ENCODE measurements at regions not wholly inside any gene's neighbourhood (a gene's known extent, or its start where the extent isn't known, plus 50 kb on each side); places are given as distances from the start of the nearest gene placed in this dataset.

- Histone ChIP-seq H3K4me3 (ENCODE audit: insufficient read depth, low read length) (no peak overlapping the region), H2AFZ (ENCODE audit: low read length) (no peak overlapping the region), H4K20me1 (ENCODE audit: insufficient read depth, low read length) (no peaks in the 10 kb centered on the region), H3K79me2 (ENCODE audit: insufficient read depth, low read length) (no peaks in the 10 kb centered on the region), H3K27me3 (ENCODE audit: insufficient read depth, low read length) (no peaks in the 10 kb centered on the region), H3K36me3 (ENCODE audit: insufficient read depth, low read length) (no peaks in the 10 kb centered on the region), H3K4me1 (ENCODE audit: insufficient read depth, low read length) (no peaks in the 10 kb centered on the region), H3K9me3 (ENCODE audit: low read depth, low read length) (no peaks in the 10 kb centered on the region), H3K4me2 (ENCODE audit: insufficient read depth, low read length) (no peak overlapping the region), H3K27ac (ENCODE audit: low read depth, low read length) (no peak overlapping the region)
- DNase-seq (ENCODE audit: insufficient read length, low spot score, missing footprints), result no peak
- TF ChIP-seq CTCF (IDR thresholded peaks at IDR 0.05; ENCODE audit: extremely low read depth, low read depth, low read length), result no peak
Observed at GRCh38 chr12:97047361-97047760, 140.3 kb downstream of the NEDD1 start.

GRCh38 chr12:97048421-97049035 is 141.5 kb downstream of the NEDD1 start:
- H3K27me3 ChIP-seq (ENCODE audit: insufficient read depth, low read length), result no peaks in the 10 kb centered on the region
- no peaks in the 10 kb centered on the region for H3K36me3 ChIP-seq (ENCODE audit: insufficient read depth, low read length)
- no peak overlapping the region for H2AFZ ChIP-seq (ENCODE audit: low read length)
- H3K4me2 ChIP-seq (ENCODE audit: insufficient read depth, low read length), result no peak overlapping the region
- no peaks in the 10 kb centered on the region for H4K20me1 ChIP-seq (ENCODE audit: insufficient read depth, low read length)
- H3K4me1 ChIP-seq (ENCODE audit: insufficient read depth, low read length), result no peaks in the 10 kb centered on the region
- no peaks in the 10 kb centered on the region for H3K9me3 ChIP-seq (ENCODE audit: low read depth, low read length)
- no peaks in the 10 kb centered on the region for H3K79me2 ChIP-seq (ENCODE audit: insufficient read depth, low read length)
- TF ChIP-seq CTCF (IDR thresholded peaks at IDR 0.05; ENCODE audit: extremely low read depth, low read depth, low read length), result no peak
- H3K27ac ChIP-seq (ENCODE audit: low read depth, low read length), result no peak overlapping the region
- H3K4me3 ChIP-seq (ENCODE audit: insufficient read depth, low read length), result no peak overlapping the region
- DNase-seq (ENCODE audit: insufficient read length, low spot score, missing footprints), result no peak

GRCh38 chr12:97050509-97050908 is 143.5 kb downstream of the NEDD1 start:
- no peaks in the 10 kb centered on the region for H4K20me1 ChIP-seq (ENCODE audit: insufficient read depth, low read length)
- H2AFZ ChIP-seq (ENCODE audit: low read length), result no peak overlapping the region
- no peaks in the 10 kb centered on the region for H3K4me1 ChIP-seq (ENCODE audit: insufficient read depth, low read length)
- H3K36me3 ChIP-seq (ENCODE audit: insufficient read depth, low read length), result no peaks in the 10 kb centered on the region
- H3K4me3 ChIP-seq (ENCODE audit: insufficient read depth, low read length), result no peak overlapping the region
- H3K79me2 ChIP-seq (ENCODE audit: insufficient read depth, low read length), result no peaks in the 10 kb centered on the region
- no peak for TF ChIP-seq CTCF (IDR thresholded peaks at IDR 0.05; ENCODE audit: extremely low read depth, low read depth, low read length)
- no peak overlapping the region for H3K4me2 ChIP-seq (ENCODE audit: insufficient read depth, low read length)
- H3K27me3 ChIP-seq (ENCODE audit: insufficient read depth, low read length), result no peaks in the 10 kb centered on the region
- DNase-seq (ENCODE audit: insufficient read length, low spot score, missing footprints), result no peak
- H3K27ac ChIP-seq (ENCODE audit: low read depth, low read length), result no peak overlapping the region
- no peaks in the 10 kb centered on the region for H3K9me3 ChIP-seq (ENCODE audit: low read depth, low read length)

- Histone ChIP-seq H3K4me3 (ENCODE audit: insufficient read depth, low read length) (no peak overlapping the region), H3K27me3 (ENCODE audit: insufficient read depth, low read length) (no peaks in the 10 kb centered on the region), H3K4me2 (ENCODE audit: insufficient read depth, low read length) (no peak overlapping the region), H3K9me3 (ENCODE audit: low read depth, low read length) (no peaks in the 10 kb centered on the region), H3K4me1 (ENCODE audit: insufficient read depth, low read length) (no peaks in the 10 kb centered on the region), H4K20me1 (ENCODE audit: insufficient read depth, low read length) (no peaks in the 10 kb centered on the region), H3K27ac (ENCODE audit: low read depth, low read length) (no peak overlapping the region), H3K36me3 (ENCODE audit: insufficient read depth, low read length) (no peaks in the 10 kb centered on the region), H3K79me2 (ENCODE audit: insufficient read depth, low read length) (no peaks in the 10 kb centered on the region), H2AFZ (ENCODE audit: low read length) (no peak overlapping the region)
- no peak for DNase-seq (ENCODE audit: insufficient read length, low spot score, missing footprints)
- no peak for TF ChIP-seq CTCF (IDR thresholded peaks at IDR 0.05; ENCODE audit: extremely low read depth, low read depth, low read length)
Observed at GRCh38 chr12:97051341-97051740, 144.3 kb downstream of the NEDD1 start.

Measured in osteoblast (primary cell).